ENCODE measurements at regions not wholly inside any gene's neighbourhood (a gene's known extent, or its start where the extent isn't known, plus 50 kb on each side); places are given as distances from the start of the nearest gene placed in this dataset.

DNA sequence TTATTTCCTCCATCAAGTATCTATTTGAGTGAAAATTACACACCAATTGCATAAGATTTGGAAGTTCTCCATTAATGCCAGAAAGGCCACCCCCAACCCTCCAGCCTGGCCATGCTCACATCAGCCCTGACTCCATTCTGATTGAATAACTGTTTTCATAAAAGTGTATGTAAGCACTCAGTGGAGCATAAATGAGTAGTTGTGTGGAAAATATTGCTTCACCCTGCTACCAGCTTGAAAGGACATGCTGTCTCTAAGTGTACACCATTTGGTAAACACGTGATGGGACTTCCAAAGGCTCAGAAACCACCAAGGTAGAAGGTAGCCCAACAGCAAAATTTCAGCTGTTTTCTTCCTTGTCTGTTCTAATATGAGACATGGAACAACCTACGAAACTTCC is 393.8 kb downstream of the ZNF385D start:
- DNase-seq (ENCODE audit: low read depth, low spot score) = no peak

DNA sequence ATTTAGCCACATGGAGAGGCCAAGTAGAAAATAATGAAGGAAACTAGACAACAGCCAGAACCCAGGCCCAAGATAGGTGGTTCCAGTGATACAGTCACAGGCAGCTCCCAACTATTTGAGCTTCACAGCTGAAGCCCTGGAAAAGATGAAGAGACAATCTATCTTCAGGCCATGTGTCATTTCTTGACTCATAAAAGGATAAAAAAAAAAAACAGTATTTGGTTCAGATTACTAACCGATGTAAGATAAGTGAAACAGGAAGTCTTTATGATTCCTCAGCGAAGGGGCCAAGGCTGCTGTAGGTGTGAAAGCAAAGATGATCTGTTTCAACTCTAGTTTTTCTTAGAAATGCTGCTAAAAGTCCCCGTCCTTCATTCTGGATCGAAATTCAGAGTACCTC is 394.6 kb downstream of the ZNF385D start:
- DNase-seq (ENCODE audit: low read depth, low spot score) = no peak

DNA sequence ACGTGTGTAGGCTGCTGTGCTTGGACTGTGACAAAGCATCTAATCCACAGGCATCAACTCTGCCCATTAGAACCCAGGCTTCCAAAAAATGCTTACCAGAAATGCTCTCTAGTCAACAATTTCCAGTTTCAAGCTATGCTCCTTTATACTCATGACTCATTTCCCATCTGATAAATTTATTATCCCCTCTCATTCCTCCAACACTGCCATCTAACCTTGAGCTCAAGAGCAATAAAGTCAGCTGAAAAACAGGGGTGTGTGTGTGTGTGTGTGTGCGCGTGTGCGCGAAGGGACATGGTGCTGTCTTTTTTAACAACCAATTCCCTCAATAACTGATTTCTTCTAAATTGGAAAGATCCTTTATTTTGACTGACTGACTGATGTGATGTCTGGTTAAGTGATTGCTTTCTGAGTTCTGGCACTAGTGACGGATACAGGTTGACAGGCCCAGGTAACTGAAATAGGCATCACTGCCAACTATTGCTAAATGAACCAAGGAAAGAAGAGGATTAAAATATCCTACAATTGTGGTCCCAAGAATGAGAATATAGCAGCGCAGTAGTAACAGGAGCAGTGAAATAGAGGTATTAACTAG is 405.5 kb downstream of the ZNF385D start:
- no peak for DNase-seq (ENCODE audit: low read depth, low spot score)

DNA sequence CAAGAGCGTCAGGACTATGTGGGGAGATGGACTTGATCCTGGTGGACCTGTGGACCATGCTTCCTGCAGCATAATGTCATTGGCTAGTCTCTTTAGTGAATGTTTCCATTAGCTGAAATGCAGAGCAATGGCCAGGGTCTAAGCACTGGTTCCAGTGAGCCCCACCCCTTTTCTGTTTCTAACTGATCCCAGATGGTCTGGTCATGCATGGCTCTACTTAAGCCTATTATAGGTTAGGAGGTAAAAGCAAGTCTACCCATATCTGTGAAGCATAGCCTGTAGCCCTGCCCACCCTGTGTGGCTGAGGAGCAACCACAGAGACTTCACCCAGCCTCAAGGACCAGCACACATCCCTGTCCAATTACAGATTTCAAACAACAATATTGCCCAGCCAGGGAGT is 419.2 kb downstream of the ZNF385D start:
- DNase-seq (ENCODE audit: low read depth, low spot score) = no peak

DNA sequence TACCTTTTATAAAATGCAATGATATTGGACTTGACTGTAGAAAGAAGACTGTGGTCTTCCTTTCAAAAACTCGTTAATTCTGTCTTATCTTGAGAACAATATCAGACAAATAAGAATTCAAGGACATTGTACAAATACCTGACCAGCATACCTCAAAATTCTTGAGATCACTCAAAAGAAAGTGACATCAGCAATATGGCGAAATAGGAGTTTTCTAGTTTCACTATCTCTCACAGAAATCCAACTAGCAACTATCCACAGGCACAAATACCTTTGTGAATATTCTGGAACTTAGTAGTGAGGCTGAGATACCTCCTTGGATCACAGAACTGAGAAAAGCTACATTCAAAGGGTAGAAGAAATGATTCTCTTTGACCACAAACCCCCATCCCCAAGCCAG is 419.7 kb downstream of the ZNF385D start:
- DNase-seq (ENCODE audit: low read depth, low spot score) = no peak

DNA sequence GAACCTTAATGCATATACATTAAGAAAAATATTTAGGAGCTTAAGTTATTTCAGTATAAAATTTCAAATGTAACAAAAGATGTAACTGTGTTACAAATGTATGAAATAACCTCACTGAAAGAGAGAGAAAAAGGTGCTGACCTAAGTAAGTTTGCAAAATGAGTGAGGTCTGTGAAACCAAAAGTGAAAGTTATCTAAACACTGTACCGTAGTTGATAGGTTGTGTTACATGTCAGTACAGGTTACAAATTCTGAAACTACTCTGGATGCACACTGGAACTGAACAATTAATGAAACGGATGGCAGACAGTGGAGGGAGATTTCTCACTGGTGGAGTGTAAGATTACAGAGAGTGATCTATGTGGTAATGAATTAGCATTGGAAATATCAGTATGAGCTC is 420.7 kb downstream of the ZNF385D start:
- no peak for DNase-seq (ENCODE audit: low read depth, low spot score)

DNA sequence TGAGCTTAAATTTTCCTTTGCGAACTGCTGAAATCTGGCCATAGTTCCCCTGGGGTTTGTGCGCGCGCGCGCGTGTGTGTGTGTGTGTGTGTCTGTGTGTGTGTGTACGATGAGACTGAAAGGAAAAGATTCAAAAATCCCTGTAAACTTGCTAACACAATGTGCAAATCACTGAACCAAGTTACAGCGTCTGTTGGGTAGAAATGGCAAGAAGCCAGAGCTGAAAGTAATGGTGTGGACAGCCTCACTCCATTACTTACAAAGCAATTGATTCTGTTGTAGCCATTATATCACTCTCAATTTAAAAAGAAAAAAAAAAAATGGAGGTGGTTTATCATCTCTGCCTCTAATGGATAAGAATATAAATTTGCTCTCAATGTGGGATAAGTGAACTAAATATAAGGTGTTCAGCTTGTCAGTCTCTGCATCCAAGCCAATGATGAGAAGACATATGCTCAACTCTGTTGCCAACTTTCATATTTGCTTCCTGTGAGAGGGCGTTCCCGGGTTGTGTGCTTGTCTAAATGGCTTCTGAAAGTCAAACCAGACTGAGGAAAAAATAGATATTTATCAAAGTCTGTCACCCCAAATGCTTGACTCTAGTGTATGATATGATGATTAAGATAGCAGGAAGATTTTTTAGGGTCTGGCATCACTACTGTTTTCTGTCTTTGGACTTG is 422.2 kb downstream of the ZNF385D start:
- no peak for DNase-seq (ENCODE audit: low read depth, low spot score)

DNA sequence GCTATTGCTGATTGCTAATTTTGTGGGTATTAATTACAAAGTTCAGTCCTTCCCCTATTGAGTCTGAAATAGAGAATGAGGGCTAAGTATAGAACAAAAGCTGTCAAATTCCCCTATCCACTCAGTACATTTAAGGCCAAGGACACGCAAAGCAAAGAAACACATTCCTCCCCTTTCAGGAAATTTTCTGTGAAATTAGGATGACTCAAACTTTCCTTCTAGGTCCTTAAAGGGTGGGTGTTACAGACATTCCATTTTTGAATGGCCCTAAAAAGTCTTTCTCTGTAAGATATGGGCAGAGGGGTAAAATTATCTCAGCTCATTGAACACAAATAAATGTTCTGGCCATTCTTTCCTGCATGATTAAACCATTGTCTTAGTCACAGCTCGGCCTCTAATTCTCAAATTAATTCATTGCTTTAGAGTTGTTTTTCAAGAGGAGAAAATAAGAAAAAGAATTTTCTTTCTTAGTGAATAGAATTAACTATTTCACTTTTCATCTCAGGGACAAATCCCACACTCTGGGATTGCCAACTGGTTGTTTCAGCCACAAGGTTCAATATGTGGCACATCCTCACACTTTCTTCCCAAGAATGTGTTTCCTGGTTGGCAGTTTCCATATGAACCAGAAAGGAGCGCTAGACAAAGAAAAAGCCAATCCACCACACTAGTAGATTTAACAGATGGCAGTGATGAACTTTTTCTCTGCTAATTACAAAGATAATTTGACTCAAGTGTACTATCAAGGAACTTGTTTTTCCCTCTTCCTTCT is 424.1 kb downstream of the ZNF385D start:
- no peak for DNase-seq (ENCODE audit: low read depth, low spot score)

DNA sequence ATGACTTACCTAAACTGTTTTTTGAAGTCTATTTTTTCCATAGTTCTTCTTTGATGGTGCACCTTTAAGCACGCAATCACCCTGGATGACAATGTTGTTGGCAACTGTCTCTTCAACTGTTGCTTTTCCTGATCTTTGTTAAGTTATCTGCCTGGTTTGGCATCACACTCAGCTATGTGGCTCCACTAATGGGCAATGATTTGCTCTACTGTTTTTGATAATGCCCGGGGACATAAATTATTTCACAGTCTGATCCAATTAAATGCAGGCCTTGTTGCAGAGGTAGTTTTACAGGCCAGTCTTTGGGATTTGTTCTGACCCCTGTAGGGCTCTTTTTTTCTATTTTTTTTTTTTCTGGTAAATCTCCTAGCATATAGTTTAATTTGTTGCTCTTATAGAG is 436.3 kb downstream of the ZNF385D start:
- DNase-seq (ENCODE audit: low read depth, low spot score) = no peak

DNA sequence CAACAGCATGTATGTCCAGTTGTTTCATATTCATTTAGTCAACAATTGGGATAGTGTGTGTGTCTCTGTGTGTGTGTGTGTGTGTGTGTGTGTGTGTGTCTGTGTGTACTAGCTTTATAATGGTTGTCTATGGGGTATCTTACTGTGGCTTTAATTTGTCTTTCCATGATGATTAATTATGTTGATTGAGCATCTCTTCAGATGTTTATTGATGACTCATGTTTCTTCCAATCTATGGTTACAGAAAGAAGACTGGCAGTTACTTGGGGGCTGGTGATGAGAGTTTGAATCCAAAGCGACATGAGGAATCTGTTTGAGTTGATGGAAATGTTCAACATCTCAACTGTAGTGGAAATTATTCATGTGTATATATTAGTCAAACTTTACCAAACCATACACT is 440.1 kb downstream of the ZNF385D start:
- no peak for DNase-seq (ENCODE audit: low read depth, low spot score)

DNA sequence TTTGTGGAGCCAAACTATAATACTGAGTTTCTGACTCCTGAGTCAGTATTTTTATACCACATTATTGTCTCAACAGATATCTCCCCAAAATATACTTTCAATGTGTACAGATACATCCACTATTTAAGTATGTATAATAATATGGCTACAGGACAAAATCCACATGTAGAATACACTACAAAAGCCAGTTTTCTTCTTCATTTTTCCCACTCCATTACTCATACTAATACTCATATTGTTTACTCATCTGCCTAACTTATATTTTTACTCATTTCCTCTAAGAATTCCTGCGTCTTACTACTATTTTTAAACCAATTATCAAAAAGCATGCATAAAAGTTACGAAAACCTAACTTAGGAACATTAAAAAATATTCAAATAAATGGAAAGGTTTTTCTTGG is 440.8 kb downstream of the ZNF385D start:
- DNase-seq (ENCODE audit: low read depth, low spot score) = no peak

DNA sequence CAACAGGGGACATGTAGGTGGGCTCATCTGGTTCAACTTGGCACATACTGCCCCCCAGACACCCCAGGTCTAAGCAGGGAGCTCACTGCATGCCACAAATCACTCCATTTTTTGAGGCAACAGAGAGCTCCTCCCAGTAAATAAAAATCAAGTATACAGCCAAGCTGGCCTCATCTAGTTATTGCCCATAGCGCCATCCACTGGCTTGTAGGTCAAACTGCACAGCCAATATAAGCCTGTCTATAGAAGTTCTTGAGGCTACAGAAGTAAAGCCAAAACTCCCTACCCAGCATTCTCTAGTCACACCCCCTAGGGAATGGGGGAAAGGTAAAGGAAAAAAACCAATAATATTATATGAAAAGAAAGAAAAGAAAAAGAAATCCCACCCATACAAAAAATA is 453.7 kb downstream of the ZNF385D start:
- no peak for DNase-seq (ENCODE audit: low read depth, low spot score)

DNA sequence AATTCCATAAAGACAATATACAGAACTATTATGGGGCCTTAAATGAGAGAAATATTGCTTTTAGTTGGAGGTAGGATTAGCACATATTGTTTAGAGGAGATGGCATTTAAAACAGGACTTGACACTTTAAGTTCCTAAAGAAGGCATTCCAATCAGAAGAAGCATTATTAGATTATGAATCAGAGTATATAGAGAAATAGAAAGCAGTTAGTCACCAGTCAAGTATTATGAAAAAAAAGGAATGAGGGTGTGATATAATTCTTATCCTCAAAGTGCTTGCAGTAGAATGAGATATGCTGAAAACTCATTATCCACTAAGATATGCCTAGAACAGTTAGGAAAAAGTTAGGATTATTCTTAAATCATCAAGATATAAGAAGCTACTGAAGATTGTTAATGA is 456.2 kb downstream of the ZNF385D start:
- no peak for DNase-seq (ENCODE audit: low read depth, low spot score)

DNA sequence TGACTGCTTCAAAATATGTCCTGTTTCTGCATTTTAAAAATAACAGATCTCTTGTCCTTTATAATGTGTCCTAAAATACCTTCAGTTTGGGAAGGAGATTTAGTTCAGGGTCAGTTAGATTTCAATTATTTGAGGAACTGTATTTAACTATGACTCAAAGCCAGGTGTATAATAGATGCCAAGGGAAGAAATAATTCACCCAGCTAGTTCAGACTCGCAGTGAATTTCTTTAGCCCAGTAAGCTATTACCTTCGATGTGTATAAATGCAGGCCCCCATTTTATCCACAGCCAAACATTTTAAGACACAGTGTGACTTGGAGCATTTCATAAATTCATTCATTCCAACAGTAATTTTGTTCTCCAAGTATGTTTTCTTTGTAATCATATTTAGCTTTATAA is 458.0 kb downstream of the ZNF385D start:
- no peak for DNase-seq (ENCODE audit: low read depth, low spot score)

DNA sequence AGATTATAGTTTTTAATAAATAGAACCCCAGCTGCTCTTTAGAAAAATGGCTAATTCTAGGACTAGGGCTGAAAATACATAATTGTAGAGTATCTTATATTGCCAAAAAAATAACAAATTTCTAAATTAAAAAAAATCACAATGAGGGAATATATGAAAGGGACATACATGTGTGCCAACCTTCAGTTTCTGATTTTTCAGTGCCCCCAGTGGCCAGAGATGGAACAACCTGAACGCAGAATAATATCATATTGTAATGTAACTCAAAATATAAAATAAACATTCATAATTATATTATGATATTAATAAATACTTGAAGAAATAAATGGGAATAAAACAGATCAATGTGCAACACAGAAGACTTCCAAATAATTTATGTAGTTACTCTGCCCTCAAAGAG is 460.5 kb downstream of the ZNF385D start:
- DNase-seq (ENCODE audit: low read depth, low spot score) = no peak

DNA sequence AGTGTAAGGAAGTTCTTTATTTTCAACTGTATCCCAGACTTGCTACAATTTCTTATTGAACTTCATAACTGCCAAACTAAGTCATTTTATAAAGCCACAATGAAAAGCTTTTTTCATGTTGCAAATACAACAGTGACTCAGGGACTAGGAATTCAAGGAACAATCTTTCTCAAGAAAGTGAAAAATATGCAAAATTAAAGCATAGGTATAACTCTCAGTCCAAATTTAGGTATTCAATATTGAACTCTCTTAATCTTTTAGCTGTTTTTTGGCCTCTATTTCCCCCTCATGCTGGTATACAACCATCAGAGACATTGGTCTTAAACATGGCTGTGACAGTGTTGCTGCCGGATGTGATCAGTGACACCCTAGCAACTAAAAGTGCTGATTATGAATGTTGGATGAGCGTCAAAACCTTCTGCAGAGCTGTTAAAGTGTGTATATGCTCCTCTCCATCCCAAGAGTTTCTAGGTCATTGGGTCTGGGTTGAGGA is 476.9 kb downstream of the ZNF385D start:
- no peak for DNase-seq (ENCODE audit: low read depth, low spot score)

DNA sequence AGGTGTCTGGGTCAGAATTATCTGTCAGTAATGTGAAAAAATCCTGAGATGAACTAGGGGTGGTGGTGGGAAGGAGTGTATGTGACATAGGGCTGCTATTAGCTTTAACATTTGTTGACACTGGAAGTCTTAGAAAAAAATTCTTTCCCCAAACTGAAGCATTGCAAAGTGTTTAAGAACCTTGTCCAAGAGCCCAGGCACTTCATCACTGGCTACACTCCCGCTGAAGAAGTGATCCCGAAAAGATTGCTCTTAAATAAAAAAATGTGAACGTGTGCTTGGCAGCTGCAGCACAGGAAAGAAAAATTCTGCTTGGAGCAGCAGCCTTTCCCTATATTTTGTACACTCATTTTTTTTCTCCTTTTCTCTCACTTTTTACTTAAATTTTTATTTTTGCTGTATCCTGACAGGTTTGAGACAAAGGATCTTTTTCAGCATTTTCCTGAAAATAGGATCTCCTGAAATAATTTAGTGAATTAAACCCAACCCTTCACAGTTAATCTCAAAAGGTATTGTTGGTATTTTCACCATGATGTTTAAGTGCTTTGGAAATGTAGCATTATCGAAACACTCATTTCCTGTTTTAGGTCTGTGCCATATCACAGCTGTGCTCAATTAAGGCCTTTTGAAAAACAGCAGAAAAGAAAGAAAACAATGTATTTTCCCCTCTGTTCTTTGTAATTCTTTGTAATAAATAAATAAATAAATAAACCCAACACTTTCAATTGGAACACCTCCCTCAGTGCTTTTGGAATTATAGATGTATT is 477.6 kb downstream of the ZNF385D start:
- no peak for DNase-seq (ENCODE audit: low read depth, low spot score)

DNA sequence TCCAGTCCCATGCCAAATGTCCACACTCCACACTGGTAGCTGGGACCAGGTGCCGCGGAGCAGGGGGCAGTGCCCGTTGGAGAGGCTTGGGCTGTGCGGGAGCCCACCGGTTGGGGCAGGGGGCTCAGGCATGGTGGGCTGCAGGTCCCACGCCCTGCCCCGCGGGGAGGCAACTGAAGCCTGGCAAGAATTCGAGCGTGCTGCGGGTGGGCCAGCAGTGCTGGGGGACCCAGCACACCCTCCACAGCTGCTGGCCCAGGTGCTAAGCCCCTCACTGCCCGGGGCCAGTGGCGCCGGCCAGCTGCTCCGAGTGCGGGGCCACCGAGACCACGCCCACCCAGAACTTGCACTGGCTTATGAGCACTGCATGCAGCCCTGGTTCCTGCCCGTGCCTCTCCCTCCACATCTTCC is 479.4 kb downstream of the ZNF385D start:
- no peak for DNase-seq (ENCODE audit: low read depth, low spot score)

DNA sequence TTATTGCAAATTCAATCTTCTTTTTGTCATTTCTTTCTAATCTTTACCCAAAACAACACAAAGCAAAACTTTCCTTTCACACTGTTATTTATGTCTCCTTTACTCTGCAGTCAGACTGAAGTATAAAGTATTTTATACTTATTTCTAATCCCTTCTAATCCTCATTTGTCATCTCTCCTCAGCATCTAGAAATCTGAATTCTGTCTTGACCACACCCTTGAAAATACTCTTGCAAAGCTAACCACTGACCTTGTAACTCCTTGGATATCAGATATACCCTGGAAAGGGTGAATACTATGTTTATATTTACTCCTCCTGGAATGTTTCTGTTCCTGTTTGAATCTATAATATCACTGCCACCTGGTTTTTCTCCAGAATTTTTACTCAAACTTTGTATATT is 481.1 kb downstream of the ZNF385D start:
- no peak for DNase-seq (ENCODE audit: low read depth, low spot score)

DNA sequence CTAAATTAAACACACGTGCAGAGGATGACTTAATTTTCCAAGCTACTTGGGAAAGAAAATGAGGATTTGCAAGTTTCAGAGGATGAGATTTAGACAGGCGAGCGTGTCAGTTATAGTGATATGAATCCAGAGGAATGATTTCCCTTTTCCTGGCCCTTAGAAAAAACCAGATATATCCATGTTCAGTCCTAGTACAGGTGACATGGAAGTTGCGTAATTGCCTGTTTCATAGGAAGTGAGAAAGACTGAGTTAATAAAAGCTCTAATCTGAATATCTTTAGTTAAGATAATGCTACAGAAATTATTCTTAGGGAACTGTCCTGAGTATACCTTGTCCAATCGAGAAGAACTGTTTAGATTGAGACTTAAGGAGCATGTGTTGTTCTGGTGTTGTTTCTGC is 490.5 kb downstream of the ZNF385D start:
- DNase-seq (ENCODE audit: low read depth, low spot score) = no peak

DNA sequence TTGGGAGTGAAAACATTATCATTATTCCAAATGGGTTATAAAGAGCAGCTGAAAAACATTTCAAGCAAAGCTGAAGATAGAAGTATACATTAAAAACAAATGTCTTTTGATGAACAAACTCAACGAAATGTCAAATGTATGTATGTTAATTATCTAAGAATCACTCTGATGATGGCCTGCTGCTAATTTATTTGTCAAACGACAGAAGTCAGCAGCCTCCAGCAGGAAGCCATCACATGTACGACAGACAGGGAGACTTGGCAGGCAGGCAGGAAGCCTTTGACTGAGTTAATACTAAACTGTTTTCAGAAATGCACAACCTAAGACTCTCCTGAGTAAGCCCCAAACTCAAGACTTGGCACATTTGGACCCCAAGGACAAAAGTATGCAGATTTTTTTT is 491.1 kb downstream of the ZNF385D start:
- DNase-seq (ENCODE audit: low read depth, low spot score) = no peak

DNA sequence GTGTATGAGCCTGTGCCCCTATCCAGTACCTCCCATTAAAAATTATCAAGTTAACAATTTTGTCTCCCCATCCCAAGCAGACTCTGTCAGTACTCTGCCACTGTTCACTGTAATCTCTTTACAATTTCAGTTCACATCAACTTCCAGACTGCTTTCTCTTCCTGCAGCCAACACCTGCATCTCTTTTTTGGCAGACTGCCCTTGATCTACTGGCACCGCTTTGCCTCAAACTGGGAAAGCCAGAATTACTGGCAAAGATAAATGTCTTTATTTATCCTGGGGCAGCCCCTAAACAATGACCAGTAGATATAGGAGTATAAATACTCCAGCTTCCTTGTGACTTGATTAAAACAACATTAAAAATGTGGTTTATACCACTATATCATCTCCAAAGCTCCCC is 494.1 kb downstream of the ZNF385D start:
- DNase-seq (ENCODE audit: low read depth, low spot score) = no peak

All from brain pericyte (primary cell).